Hepatocyte (in vitro differentiated cells): ENCODE measurements at regions not wholly inside any gene's neighbourhood (a gene's known extent, or its start where the extent isn't known, plus 50 kb on each side); places are given as distances from the start of the nearest gene placed in this dataset.

ENCODE experiments used
- DNase-seq: peaks from one replicate; pipeline ENCODE4 v3.0.0-alpha.2; 2016; ENCODE audit warnings: low spot score
- H2AFZ ChIP-seq: fragments of 200-600 bp; sonication (generic); 2 replicates; pipeline ENCODE4 v1.6.0; 2016; ENCODE audit warnings: antibody characterized with exemption, mild to moderate bottlenecking
- H3K27ac ChIP-seq: fragments of 200-600 bp; sonication (generic); 2 replicates; pipeline ENCODE4 v1.5.1; 2016; ENCODE audit warnings: mild to moderate bottlenecking
- H3K27me3 ChIP-seq: fragments of 200-600 bp; sonication (generic); 2 replicates; pipeline ENCODE4 v1.6.1; 2016
- H3K36me3 ChIP-seq: fragments of 200-600 bp; sonication (generic); replicated peaks from 2 replicates; pipeline ENCODE4 v1.5.1; 2016; ENCODE audit warnings: low read depth; ENCODE audit not compliant: insufficient read depth
- H3K4me1 ChIP-seq: fragments of 200-600 bp; sonication (generic); 2 replicates; pipeline ENCODE4 v1.5.1; 2016; ENCODE audit warnings: mild to moderate bottlenecking, moderate library complexity; ENCODE audit not compliant: insufficient read depth
- H3K4me2 ChIP-seq: fragments of 200-600 bp; sonication (generic); 2 replicates; pipeline ENCODE4 v1.6.0; 2016
- H3K4me3 ChIP-seq: fragments of 200-600 bp; sonication (generic); 2 replicates; pipeline ENCODE4 v1.5.1; 2016; ENCODE audit warnings: mild to moderate bottlenecking
- H3K79me2 ChIP-seq: fragments of 200-600 bp; sonication (generic); 2 replicates; pipeline ENCODE4 v1.6.0; 2017; ENCODE audit warnings: mild to moderate bottlenecking
- H3K9me2 ChIP-seq: fragments of 200-600 bp; sonication (generic); replicated peaks from 2 replicates; pipeline ENCODE4 v1.6.0; 2017; ENCODE audit warnings: mild to moderate bottlenecking; ENCODE audit not compliant: insufficient read depth
- H3K9me3 ChIP-seq: fragments of 200-600 bp; sonication (generic); 2 replicates; pipeline ENCODE4 v1.5.1; 2016; ENCODE audit warnings: low read depth, mild to moderate bottlenecking
- H4K20me1 ChIP-seq: fragments of 200-600 bp; sonication (generic); 2 replicates; pipeline ENCODE4 v1.6.0; 2016; ENCODE audit warnings: mild to moderate bottlenecking; ENCODE audit not compliant: insufficient read depth, poor library complexity, severe bottlenecking
- CTCF ChIP-seq: fragments of 200-600 bp; sonication (generic); IDR thresholded peaks from 2 replicates; pipeline ENCODE4 v1.5.1; 2016; ENCODE audit warnings: antibody characterized with exemption, mild to moderate bottlenecking; ENCODE audit not compliant: poor library complexity
- EZH2 ChIP-seq: fragments of 200-600 bp; sonication (generic); IDR thresholded peaks from 2 replicates; pipeline ENCODE4 v1.6.1; 2016; ENCODE audit warnings: antibody characterized with exemption, mild to moderate bottlenecking, borderline replicate concordance
- EZH2phosphoT487 ChIP-seq: fragments of 200-600 bp; sonication (generic); IDR thresholded peaks from one replicate; pipeline ENCODE4 v1.6.1; 2018; ENCODE audit warnings: antibody characterized with exemption, mild to moderate bottlenecking, low read depth, moderate library complexity; ENCODE audit not compliant: unreplicated experiment, severe bottlenecking
- WGBS: methylation state at CpG from one replicate; pipeline ENCODE4 v1.1.6; 2016; ENCODE audit warnings: low lambda C conversion rate; ENCODE audit errors: missing lambda C conversion rate; 5-methylcytosine and 5-hydroxymethylcytosine counted together

- no peak for TF ChIP-seq CTCF
- TF ChIP-seq EZH2: no peak
- no peak for TF ChIP-seq EZH2phosphoT487
- 73% methylated on average over 3 of the region's 3 CpGs for WGBS
These were observed 129.5 kb upstream of the ZNF804A start for GRCh38 chr2:184468826-184469225.

GRCh38 chr2:184472481-184472880 is 125.8 kb upstream of the ZNF804A start:
- WGBS: 80% methylated on average over 1 of the region's 1 CpG
- no peak for DNase-seq

More at GRCh38 chr2:184468826-184469225, 129.5 kb upstream of the ZNF804A start:
- no peak overlapping the region for H3K27ac ChIP-seq
- H3K4me3 ChIP-seq: no peak overlapping the region
- H3K4me1 ChIP-seq: no peaks in the 10 kb centered on the region
- no peaks in the 10 kb centered on the region for H3K9me2 ChIP-seq
- H3K79me2 ChIP-seq: no peaks in the 10 kb centered on the region
- H2AFZ ChIP-seq: no peak overlapping the region
- no peaks in the 10 kb centered on the region for H3K27me3 ChIP-seq
- no peak overlapping the region for H3K4me2 ChIP-seq
- DNase-seq: no peak
- no peaks in the 10 kb centered on the region for H3K9me3 ChIP-seq
- no peaks in the 10 kb centered on the region for H3K36me3 ChIP-seq
- no peaks in the 10 kb centered on the region for H4K20me1 ChIP-seq

GRCh38 chr2:184481865-184482264 is 116.5 kb upstream of the ZNF804A start:
- Histone ChIP-seq H3K9me3 (no peaks in the 10 kb centered on the region), H3K36me3 (no peaks in the 10 kb centered on the region), H3K79me2 (no peaks in the 10 kb centered on the region), H2AFZ (no peak overlapping the region), H3K4me1 (peaks cover 6% of the 10 kb centered on the region), H3K27me3 (no peaks in the 10 kb centered on the region), H4K20me1 (no peaks in the 10 kb centered on the region), H3K9me2 (no peaks in the 10 kb centered on the region), H3K4me2 (no peak overlapping the region), H3K27ac (no peak overlapping the region), H3K4me3 (no peak overlapping the region)
- TF ChIP-seq CTCF: no peak
- TF ChIP-seq EZH2: no peak
- TF ChIP-seq EZH2phosphoT487: no peak
- no peak for DNase-seq
- 86% methylated on average over 1 of the region's 1 CpG for WGBS

More at GRCh38 chr2:184472481-184472880, 125.8 kb upstream of the ZNF804A start:
- TF ChIP-seq EZH2: no peak
- TF ChIP-seq EZH2phosphoT487: no peak
- TF ChIP-seq CTCF: no peak
- no peak overlapping the region for H2AFZ ChIP-seq
- H3K79me2 ChIP-seq: no peaks in the 10 kb centered on the region
- no peak overlapping the region for H3K4me3 ChIP-seq
- H3K9me2 ChIP-seq: no peaks in the 10 kb centered on the region
- H3K4me1 ChIP-seq: no peaks in the 10 kb centered on the region
- no peaks in the 10 kb centered on the region for H3K36me3 ChIP-seq
- no peak overlapping the region for H3K4me2 ChIP-seq
- H4K20me1 ChIP-seq: no peaks in the 10 kb centered on the region
- H3K27me3 ChIP-seq: no peaks in the 10 kb centered on the region
- no peaks in the 10 kb centered on the region for H3K9me3 ChIP-seq
- H3K27ac ChIP-seq: no peak overlapping the region

- Histone ChIP-seq H3K4me1 (no peaks in the 10 kb centered on the region), H3K9me2 (no peaks in the 10 kb centered on the region), H3K27ac (no peak overlapping the region), H3K79me2 (no peaks in the 10 kb centered on the region), H3K4me3 (no peak overlapping the region), H3K4me2 (no peak overlapping the region), H3K27me3 (no peaks in the 10 kb centered on the region), H3K36me3 (no peaks in the 10 kb centered on the region), H3K9me3 (no peaks in the 10 kb centered on the region), H2AFZ (no peak overlapping the region), H4K20me1 (no peaks in the 10 kb centered on the region)
- no peak for TF ChIP-seq EZH2phosphoT487
- TF ChIP-seq EZH2: no peak
- TF ChIP-seq CTCF: no peak
- 88% methylated on average over 2 of the region's 2 CpGs for WGBS
- DNase-seq: no peak
These were observed 99.4 kb upstream of the ZNF804A start for GRCh38 chr2:184498936-184499335.
